Smooth muscle cell (in vitro differentiated cells): ENCODE measurements at regions not wholly inside any gene's neighbourhood (a gene's known extent, or its start where the extent isn't known, plus 50 kb on each side); places are given as distances from the start of the nearest gene placed in this dataset.

Source experiments
- DNase-seq: peaks from one replicate; lab custom pipeline; 2025; ENCODE audit not compliant: unreplicated experiment; lab: John Stamatoyannopoulos, UW
- H2AFZ ChIP-seq: fragments of 200-600 bp; sonication (generic); 2 replicates; pipeline ENCODE4 v1.6.0; 2016; ENCODE audit warnings: antibody characterized with exemption, low read depth, mild to moderate bottlenecking
- H3F3A ChIP-seq: fragments of 200-600 bp; sonication (generic); 2 replicates; pipeline ENCODE4 v1.6.0; 2017; ENCODE audit warnings: antibody characterized with exemption, low read depth
- H3K27ac ChIP-seq: fragments of 200-600 bp; sonication (generic); 2 replicates; pipeline ENCODE4 v1.5.1; 2016; ENCODE audit warnings: low read depth, mild to moderate bottlenecking
- H3K27me3 ChIP-seq: fragments of 200-600 bp; sonication (generic); 2 replicates; pipeline ENCODE4 v1.6.1; 2016; ENCODE audit warnings: low read depth, mild to moderate bottlenecking
- H3K36me3 ChIP-seq: fragments of 200-600 bp; sonication (generic); 2 replicates; pipeline ENCODE4 v1.5.1; 2016; ENCODE audit warnings: low read depth
- H3K4me1 ChIP-seq: fragments of 200-600 bp; sonication (generic); 2 replicates; pipeline ENCODE4 v1.5.1; 2016; ENCODE audit warnings: low read depth
- H3K4me2 ChIP-seq: fragments of 200-600 bp; sonication (generic); 2 replicates; pipeline ENCODE4 v1.6.0; 2016; ENCODE audit warnings: mild to moderate bottlenecking
- H3K4me3 ChIP-seq: fragments of 200-600 bp; sonication (generic); 2 replicates; pipeline ENCODE4 v1.5.1; 2016; ENCODE audit warnings: mild to moderate bottlenecking
- H3K79me2 ChIP-seq: fragments of 200-600 bp; sonication (generic); 2 replicates; pipeline ENCODE4 v1.6.0; 2016; ENCODE audit warnings: low read depth, mild to moderate bottlenecking
- H3K9ac ChIP-seq: fragments of 200-600 bp; sonication (generic); 2 replicates; pipeline ENCODE4 v1.6.0; 2016; ENCODE audit warnings: low read depth
- H3K9me3 ChIP-seq: fragments of 200-600 bp; sonication (generic); replicated peaks from 2 replicates; pipeline ENCODE4 v1.5.1; 2016; ENCODE audit warnings: low read depth
- H4K20me1 ChIP-seq: fragments of 200-600 bp; sonication (generic); 2 replicates; pipeline ENCODE4 v1.6.0; 2016; ENCODE audit warnings: low read depth
- CTCF ChIP-seq: fragments of 200-600 bp; sonication (generic); IDR thresholded peaks from 2 replicates; pipeline ENCODE4 v1.5.1; 2017; ENCODE audit warnings: borderline replicate concordance, mild to moderate bottlenecking, antibody characterized with exemption; ENCODE audit not compliant: insufficient read depth, poor library complexity, severe bottlenecking
- WGBS: methylation state at CpG from one replicate; pipeline ENCODE4 v1.1.7; 2016; ENCODE audit warnings: low lambda C conversion rate; 5-methylcytosine and 5-hydroxymethylcytosine counted together

DNA sequence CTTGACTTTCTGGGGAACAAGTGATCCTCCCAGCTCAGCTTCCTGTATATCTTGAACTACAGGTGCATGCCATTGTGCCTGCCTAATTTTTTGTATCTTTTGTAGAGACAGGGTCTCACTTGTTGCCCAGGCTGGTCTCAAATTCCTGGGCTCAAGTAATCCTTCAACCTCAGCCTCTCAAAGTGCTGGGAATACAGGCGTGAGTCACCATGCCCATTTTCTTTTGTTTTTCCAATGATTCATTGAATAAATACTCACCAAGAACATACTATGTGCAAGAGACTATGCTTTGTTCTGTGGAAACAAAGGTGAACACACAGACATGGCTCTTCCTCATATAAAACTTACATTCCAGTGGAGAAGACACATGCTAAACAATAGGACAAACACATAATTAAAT lies 407.8 kb upstream of the DAB1 start:
- H3K9ac ChIP-seq = no peak overlapping the region
- no peak for TF ChIP-seq CTCF
- H3K4me3 ChIP-seq = no peak overlapping the region
- 75% methylated on average over 1 of the region's 1 CpG for WGBS
- no peaks in the 10 kb centered on the region for H3F3A ChIP-seq
- H3K9me3 ChIP-seq = no peaks in the 10 kb centered on the region
- no peaks in the 10 kb centered on the region for H3K79me2 ChIP-seq
- no peak for DNase-seq
- no peak overlapping the region for H3K27ac ChIP-seq
- H2AFZ ChIP-seq = no peak overlapping the region
- no peaks in the 10 kb centered on the region for H3K27me3 ChIP-seq
- H3K36me3 ChIP-seq = no peaks in the 10 kb centered on the region
- H3K4me1 ChIP-seq = no peaks in the 10 kb centered on the region
- no peak overlapping the region for H3K4me2 ChIP-seq
- H4K20me1 ChIP-seq = no peaks in the 10 kb centered on the region

DNA sequence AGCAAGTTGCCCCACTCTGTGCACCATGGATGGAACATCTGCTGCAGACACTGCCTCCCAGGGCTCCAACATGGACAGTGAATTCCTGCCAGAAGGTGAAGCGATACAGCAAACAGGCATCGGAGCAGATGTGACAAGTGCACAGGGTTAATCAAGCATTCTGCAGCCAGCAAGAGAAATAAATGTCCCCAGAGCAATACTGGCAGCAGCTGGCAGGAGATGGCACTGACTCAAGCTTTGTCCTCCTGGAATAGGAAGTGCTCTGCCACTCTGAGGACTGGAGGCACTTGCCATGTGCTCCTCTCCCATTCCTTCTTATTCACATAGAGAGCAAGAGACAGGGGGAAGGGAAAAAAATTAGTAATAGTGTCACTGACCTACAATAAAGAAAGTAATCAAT lies 402.7 kb upstream of the DAB1 start:
- Histone ChIP-seq H3K79me2 (no peaks in the 10 kb centered on the region), H3F3A (no peaks in the 10 kb centered on the region), H3K4me1 (no peaks in the 10 kb centered on the region), H4K20me1 (no peaks in the 10 kb centered on the region), H3K4me3 (no peak overlapping the region), H3K4me2 (no peak overlapping the region), H3K36me3 (no peaks in the 10 kb centered on the region), H2AFZ (no peak overlapping the region), H3K27ac (no peak overlapping the region), H3K27me3 (no peaks in the 10 kb centered on the region), H3K9ac (no peak overlapping the region), H3K9me3 (no peaks in the 10 kb centered on the region)
- no peak for DNase-seq
- TF ChIP-seq CTCF = no peak
- WGBS = 83% methylated on average over 2 of the region's 2 CpGs

GRCh38 chr1:57824535-57824934 lies 400.7 kb upstream of the DAB1 start:
- no peaks in the 10 kb centered on the region for H3K79me2 ChIP-seq
- H3K9ac ChIP-seq = no peak overlapping the region
- H3K9me3 ChIP-seq = no peaks in the 10 kb centered on the region
- no peak for DNase-seq
- no peaks in the 10 kb centered on the region for H3F3A ChIP-seq
- no peak overlapping the region for H2AFZ ChIP-seq
- no peaks in the 10 kb centered on the region for H3K36me3 ChIP-seq
- TF ChIP-seq CTCF = no peak
- H3K27ac ChIP-seq = no peak overlapping the region
- H4K20me1 ChIP-seq = no peaks in the 10 kb centered on the region
- 74% methylated on average over 3 of the region's 3 CpGs for WGBS
- H3K4me3 ChIP-seq = no peak overlapping the region
- H3K4me2 ChIP-seq = no peak overlapping the region
- no peaks in the 10 kb centered on the region for H3K4me1 ChIP-seq
- no peaks in the 10 kb centered on the region for H3K27me3 ChIP-seq

GRCh38 chr1:57820356-57821095 lies 396.7 kb upstream of the DAB1 start:
- H4K20me1 ChIP-seq = no peaks in the 10 kb centered on the region
- no peaks in the 10 kb centered on the region for H3K36me3 ChIP-seq
- H3K27ac ChIP-seq = no peak overlapping the region
- H3K4me2 ChIP-seq = no peak overlapping the region
- H3K4me3 ChIP-seq = no peak overlapping the region
- 88% methylated on average over 6 of the region's 6 CpGs for WGBS
- no peaks in the 10 kb centered on the region for H3K79me2 ChIP-seq
- H3K4me1 ChIP-seq = no peaks in the 10 kb centered on the region
- H3F3A ChIP-seq = no peaks in the 10 kb centered on the region
- no peak for TF ChIP-seq CTCF
- H2AFZ ChIP-seq = no peak overlapping the region
- no peak overlapping the region for H3K9ac ChIP-seq
- DNase-seq = no peak
- H3K9me3 ChIP-seq = no peaks in the 10 kb centered on the region
- no peaks in the 10 kb centered on the region for H3K27me3 ChIP-seq
